NT2/D1 (cell line): ENCODE measurements at regions not wholly inside any gene's neighbourhood (a gene's known extent, or its start where the extent isn't known, plus 50 kb on each side); places are given as distances from the start of the nearest gene placed in this dataset.

ENCODE experiments used
- SUZ12 ChIP-seq: IDR thresholded peaks from 2 replicates; pipeline ENCODE4 v1.6.1; 2011; ENCODE audit not compliant: insufficient read length, insufficient read depth; ENCODE audit errors: extremely low read depth
- YY1 ChIP-seq: IDR thresholded peaks from 2 replicates; pipeline ENCODE4 v1.6.1; 2011; ENCODE audit not compliant: insufficient read length, insufficient read depth
- ZNF274 ChIP-seq: IDR thresholded peaks from 2 replicates; pipeline ENCODE4 v1.6.1; 2011; ENCODE audit warnings: mild to moderate bottlenecking, low read depth, low read length

- no peak for TF ChIP-seq ZNF274
- TF ChIP-seq YY1, result no peak
- no peak for TF ChIP-seq SUZ12
Measured at GRCh38 chr2:180828756-180829155, 151.6 kb upstream of the UBE2E3 start.
